ENCODE measurements at regions not wholly inside any gene's neighbourhood (a gene's known extent, or its start where the extent isn't known, plus 50 kb on each side); places are given as distances from the start of the nearest gene placed in this dataset.

- POLR2A ChIA-PET = no interaction called here
- DNase-seq (ENCODE audit: low spot score) = no peak
- intact Hi-C loops (cut with micrococcal nuclease; ENCODE audit: unreplicated experiment) = no loop called here
- H3K9me3 ChIP-seq (ENCODE audit: low read length) = no peaks in the 10 kb centered on the region
- in situ Hi-C loops (cut with HindIII; ENCODE audit: extremely low pct_ligation_motif_present, low pct_unique_long_range_greater_than_20kb) = no loop called here
- H3K4me3 ChIP-seq (replicated peaks in 1 of 3; ENCODE audit: insufficient read depth in 1 of 3, low read depth in 2 of 3, low read length in 3 of 3) = no peak overlapping the region
- H3K4me2 ChIP-seq (ENCODE audit: low read depth, low read length) = no peak overlapping the region
- 16% methylated on average over 3 of the region's 3 CpGs for WGBS (ENCODE audit: low lambda C conversion rate)
- no peak for ATAC-seq
- BruUV-seq (replicated peaks) = no TSS peak
- no peaks in the 10 kb centered on the region for H4K20me1 ChIP-seq (ENCODE audit: insufficient read depth, low read length)
- TF ChIP-seq ARID3A (IDR thresholded peaks at IDR 0.05; ENCODE audit: low read depth, low read length) (no peak), HINFP (CRISPR knock-in tag; IDR thresholded peaks at IDR 0.05; ENCODE audit: low read depth) (no peak), HNF1A (IDR thresholded peaks at IDR 0.05; ENCODE audit: low read depth) (no peak), HNF1A (CRISPR knock-in tag; IDR thresholded peaks at IDR 0.05; ENCODE audit: borderline replicate concordance) (no peak), FOXJ3 (CRISPR knock-in tag; IDR thresholded peaks at IDR 0.05; ENCODE audit: borderline replicate concordance) (no peak)
- H2AFZ ChIP-seq (ENCODE audit: low read length) = no peak overlapping the region
- no peaks in the 10 kb centered on the region for H3K79me2 ChIP-seq (ENCODE audit: insufficient read depth, low read length)
- H3K27me3 ChIP-seq (ENCODE audit: control insufficient read depth in 1 of 2, insufficient read depth in 2 of 2, low read length in 2 of 2) = peaks cover 0 to 7% of the 10 kb centered on the region in 2 experiments; a peak in 1 of 5 replicates
- no peak overlapping the region for H3K27ac ChIP-seq (ENCODE audit: extremely low read length, insufficient read depth, low read length)
- H3K9ac ChIP-seq (ENCODE audit: insufficient read depth, low read depth, low read length) = no peak overlapping the region
- CTCF ChIA-PET (ENCODE audit: low intra/inter-chr PET ratio, low total read pairs) = no interaction called here
- 0 out of 2 replicates have a peak, but pooled peaks cover 7% of the 10 kb centered on the region for H3K4me1 ChIP-seq (ENCODE audit: insufficient read depth, low read length)
- no peak for FAIRE-seq
- H3K36me3 ChIP-seq (replicated peaks in 1 of 2; ENCODE audit: control insufficient read depth in 1 of 2, insufficient read depth in 2 of 2, low read length in 2 of 2) = no peaks in the 10 kb centered on the region
Observed at GRCh38 chr9:556199-556598, 285.3 kb upstream of the DMRT1 start.

Data from HepG2 (cell line).